GM18868 (cell line): ENCODE measurements at regions not wholly inside any gene's neighbourhood (a gene's known extent, or its start where the extent isn't known, plus 50 kb on each side); places are given as distances from the start of the nearest gene placed in this dataset.

Experiments used
- ATAC-seq: cut with Tn5 transposase; IDR thresholded peaks from one replicate; pipeline ENCODE4 v1.9.1; 2021; ENCODE audit warnings: mild to moderate bottlenecking, moderate library complexity; ENCODE audit not compliant: unreplicated experiment

DNA sequence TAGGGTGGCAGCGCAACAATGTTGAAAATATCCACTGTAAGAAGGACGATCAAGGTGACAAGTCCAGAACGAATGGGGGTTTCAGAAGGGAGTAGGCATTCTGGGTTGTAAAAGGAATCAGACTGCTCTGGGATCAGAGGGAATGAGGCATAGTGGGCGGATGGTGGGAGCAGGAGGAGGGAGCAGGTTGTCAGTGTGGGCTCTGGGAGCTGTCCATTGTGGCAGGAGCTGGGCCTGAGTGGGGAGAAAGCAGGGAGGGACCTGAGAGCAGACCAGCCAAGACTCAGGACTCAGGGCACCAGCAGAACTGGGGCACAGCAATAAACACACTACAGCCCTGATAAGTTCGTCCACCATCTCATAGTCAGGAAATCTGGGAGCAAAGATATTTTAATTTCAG, 292.6 kb upstream of the MKI67 start:
- no peak for ATAC-seq

DNA sequence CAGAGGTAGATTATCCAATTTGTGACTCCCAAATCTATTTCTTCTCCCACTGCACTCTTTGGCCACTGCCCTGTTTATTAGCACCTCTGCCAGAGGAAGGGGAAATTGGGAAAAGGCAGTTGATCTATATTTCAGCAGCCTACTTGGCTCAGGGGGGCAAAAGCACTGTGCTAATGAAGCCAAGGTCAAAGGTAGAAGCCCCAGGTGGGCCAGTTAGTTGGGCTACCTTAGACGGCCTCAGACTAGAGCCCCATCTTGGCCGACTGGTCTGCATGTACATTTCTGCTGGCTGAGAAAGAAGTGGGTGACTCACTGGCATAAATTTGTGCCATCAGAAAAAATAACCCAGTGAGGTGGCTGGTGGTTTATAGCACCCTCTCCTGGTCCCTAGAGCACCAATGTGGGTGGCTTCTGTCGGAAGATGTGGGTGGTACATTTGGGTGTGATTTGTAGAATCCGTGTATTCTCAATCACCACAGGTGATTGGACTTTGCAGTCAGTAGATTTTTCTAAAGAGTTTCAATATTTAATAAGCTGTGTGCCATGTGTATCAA, 293.3 kb upstream of the MKI67 start:
- ATAC-seq: no peak

DNA sequence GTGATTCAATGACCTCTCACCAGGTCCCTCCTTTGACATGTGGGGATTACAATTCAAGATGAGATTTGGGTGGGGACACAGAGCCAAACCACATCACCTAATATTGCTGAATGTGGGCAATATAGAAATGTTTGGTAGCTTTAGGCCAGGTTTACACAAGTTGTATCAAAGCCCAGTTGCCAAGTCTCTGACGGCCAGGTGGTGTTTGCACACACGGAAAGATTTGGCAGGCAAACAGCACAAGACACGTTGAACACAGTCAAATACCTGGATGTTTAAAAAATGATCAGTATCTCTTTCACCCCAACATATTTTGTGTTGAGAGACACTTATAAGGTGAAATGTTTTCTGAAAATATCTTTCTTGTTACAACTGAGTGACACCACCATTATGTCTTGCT, 294.4 kb upstream of the MKI67 start:
- no peak for ATAC-seq

DNA sequence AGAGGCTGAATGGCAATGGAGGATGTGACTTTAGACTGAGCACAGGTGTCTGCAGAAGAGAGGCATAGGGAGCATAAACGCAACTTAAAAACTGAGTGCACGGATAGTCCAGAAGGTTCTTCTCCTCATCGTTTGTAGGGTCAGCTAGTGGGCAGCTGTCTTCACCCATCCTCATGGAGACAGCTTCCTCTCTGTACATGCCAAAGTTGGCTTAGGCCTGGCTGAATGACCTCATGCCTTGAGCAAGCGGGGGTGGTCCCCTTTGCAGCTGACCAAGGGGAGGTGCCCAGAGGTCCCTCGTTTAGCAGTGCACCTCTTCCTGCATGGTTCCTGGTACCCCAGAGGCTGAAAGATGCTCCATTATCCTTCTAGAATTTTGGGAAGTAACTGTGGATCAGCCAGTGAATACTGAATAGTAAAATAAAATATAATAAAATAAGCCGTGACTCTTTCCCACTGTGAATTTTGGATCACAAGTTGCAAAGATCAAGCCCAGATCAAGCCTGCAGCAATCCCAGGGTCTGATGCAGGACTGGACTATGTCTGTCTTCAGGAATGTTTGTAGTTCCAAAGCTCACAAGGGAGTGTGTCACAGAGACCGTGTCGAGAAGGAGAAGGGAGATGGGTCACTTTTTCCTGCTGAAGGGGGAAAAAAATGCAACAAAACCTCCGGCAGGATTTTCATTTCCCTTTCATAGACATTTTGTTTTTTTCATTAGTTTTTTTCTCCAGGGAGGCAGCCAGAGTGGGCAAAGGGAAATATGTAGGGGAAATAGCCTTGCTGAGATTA, 295.3 kb upstream of the MKI67 start:
- no peak for ATAC-seq

DNA sequence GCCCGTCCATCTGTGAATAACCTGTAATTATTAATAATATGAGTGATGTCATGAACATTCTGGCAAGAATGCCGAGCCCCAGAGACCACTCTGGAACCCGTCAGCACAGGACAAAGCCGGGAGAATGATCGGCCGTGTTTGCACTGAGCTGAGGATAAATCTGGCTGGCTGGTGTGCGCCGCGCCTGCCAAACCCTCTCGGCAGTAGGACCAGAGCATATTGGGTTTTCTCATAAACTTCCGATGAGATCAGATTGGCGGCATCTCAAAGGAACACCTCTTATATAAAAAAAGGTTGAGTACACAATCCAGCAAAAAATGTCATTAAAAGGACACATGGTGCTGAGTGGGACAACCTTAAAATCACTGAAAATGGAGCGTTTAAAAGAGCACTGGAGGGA, 296.0 kb upstream of the MKI67 start:
- no peak for ATAC-seq

DNA sequence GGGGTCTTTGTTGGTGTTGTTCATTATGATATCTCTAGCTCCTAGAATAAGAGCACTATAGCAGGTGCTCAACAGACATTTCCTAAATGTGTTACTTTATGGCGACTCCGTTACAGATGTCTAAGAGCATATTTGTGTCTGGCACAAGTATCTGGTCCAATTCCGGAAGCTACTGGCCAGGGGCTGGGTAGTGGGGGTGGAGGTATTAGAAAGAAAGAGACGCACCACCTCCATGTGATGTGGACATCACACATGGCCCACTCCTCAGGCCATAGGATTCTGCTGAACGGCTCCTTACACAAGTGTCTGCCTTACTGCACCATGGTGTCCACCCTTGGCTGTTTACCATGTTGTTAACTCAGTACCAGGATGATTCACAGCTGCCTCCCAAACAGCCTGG, 296.8 kb upstream of the MKI67 start:
- ATAC-seq: no peak

DNA sequence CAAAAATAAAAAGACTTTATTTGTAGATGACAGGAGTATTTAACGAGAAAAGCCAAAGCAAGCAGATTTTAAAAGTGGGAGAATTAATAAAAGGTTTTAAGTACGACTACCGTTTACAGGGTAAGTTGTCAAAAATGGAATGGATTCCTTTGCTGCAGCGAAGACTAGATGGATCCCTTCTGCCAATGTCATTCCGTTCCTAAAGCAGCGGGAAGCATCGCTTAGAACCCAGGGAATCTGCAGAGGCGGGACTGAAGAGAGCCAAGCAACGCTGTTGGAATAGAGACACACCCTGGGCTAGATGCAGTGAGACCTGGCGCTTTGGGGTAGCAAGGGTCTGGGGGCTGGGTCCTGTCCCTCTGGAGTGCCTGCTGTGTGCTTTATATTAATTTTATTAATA, 303.1 kb upstream of the MKI67 start:
- ATAC-seq: no peak

DNA sequence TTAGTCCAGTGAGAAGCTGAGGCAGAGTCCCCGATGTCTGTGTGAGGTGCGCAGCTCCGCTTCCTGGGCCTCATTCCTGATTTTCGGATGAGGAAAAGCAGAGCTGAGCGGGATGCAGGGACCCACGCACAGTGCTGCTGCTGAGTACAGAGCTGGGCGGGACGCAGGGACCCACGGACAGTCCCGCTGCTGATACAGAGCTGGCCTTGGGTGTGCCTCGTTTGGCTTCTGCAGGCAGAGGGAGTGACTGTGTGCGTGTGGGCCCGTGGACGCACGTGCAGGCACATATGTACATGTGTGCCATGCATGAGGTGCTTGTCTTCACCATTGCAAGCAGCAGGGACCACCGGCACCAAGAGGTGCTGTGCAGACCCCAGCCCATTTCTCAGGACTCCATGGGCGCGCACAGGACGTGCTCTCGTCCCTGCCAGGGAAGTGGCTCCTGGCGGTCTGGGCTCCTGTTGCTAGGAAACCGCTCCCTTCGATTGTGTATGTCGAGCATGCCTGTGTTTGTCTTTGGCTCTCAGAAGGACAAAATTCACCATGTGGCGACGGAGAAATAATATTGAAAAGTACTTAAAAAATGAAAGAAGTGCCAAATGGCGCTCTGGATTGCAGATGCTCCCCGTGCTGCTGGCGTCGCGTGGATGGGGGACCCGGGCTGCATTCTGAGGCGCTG, 303.8 kb upstream of the MKI67 start:
- no peak for ATAC-seq

DNA sequence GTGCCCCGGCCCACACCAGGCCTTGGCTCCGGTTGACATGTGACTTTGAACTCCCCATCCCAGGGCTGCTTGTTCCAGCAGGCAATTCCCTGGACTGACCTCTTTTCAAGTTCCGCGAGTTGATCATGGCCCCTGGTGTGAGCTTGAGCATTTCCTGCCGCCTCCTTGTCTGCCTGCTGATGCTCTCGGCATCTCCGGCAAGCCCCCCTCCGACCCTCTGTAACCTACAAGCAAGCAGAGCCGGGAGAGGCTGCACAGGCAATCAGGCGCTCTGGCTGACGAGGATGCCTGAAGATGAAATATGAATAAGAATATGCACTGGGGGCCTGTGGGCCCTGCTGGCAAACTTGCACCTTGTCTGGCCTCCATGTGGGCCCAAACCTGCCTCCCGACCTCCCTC, 304.9 kb upstream of the MKI67 start:
- no peak for ATAC-seq

DNA sequence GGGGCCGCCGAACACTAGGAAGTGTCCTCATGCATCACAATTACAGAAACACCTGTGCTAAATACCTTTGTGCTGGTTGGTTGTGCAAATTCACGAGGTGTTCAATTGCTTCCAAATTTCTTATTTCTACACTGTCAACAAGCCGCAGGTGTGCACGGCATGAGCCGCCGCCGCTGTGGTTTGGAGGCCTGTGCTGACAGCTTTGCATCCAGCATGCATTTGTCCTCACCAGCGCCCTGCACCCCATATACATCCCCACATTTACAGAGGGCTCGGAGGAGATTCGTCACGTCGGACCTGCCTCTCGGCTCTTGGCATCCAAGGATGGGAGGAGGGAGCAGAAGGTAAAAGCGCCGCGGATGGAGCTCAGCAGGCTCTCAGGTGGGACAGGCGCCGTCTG, 305.3 kb upstream of the MKI67 start:
- no peak for ATAC-seq

DNA sequence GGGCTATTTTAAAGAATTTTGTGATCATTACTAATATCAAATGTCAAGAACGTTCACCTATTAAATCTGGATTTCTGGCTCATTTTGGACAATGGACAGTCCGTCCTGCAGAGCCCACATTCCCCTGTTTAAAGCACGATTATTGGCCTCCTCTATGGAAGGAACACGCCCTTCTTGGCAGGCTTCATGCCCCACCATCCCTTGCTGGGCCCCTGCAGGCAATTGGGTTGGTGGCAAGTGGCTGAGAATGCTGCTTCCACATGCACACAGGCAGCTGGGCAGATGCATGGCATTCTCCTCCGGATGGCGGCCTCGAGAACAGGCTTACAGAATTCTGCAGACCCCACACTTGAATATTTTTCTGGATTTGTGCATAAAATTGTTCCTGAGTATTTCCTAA, 305.8 kb upstream of the MKI67 start:
- no peak for ATAC-seq

DNA sequence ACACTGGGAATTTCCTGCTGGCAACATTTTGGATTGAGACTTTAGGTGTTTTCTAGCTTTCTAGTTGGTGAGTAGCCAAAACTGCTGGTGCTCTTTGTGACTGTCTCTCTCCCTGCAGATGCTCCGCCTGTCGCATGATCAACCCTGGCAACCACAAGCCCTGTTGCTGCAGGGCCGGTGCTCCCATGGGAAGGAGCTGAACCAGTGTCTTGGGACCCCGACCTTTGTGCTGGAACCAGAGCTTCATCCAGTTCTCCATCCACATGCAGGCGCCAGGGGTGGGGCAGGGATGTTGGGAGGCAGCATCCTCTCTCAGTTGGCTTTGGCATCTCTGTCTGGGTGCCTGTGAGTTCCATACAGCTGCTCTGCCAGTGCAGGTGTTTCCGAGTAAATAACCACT, 306.2 kb upstream of the MKI67 start:
- ATAC-seq: no peak

DNA sequence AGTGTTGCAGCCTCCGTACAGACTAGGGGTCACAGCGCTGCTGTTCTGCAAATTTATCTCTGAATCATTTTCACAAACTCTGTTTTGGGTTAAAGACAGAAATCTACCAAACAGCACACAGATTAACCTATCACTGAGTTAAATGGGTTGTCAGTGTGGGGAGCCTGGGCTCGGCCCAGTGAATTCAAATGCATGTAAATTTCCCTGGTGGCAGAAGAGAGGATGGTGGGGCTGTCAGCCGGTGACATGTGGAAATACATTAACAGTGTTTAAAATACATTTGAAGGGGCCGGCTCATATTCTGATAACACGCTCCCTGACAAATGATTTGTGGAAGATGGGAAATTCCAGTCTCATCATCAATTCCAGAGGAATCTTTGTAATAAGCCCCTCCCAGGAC, 309.6 kb upstream of the MKI67 start:
- ATAC-seq: no peak

DNA sequence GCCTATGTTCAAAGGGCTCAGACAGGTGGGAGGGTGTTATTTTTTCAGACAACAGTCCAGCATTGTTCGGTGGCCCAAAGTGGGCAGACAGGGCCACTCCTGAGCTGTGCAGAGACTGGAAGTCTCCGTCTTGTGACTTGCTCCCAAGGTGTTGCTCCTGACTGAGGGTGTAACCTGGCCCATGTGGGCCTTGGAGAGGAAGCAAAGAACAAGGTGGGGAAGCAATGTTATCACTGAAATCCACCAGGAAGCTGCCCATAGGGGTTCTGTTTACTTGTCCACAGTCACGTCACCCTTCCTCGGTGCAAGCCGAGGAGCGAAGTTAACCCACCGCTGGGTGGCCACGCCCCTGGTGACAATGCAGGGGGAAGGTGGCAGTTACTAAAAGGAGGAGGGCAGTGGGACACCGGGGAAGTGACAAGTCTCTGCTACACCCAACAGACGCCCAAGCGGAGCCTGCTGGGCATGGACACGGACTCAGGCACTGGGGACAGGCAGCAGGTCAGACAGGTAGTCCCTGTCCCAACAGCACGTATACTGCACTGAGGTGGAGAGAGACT, 311.6 kb upstream of the MKI67 start:
- no peak for ATAC-seq

DNA sequence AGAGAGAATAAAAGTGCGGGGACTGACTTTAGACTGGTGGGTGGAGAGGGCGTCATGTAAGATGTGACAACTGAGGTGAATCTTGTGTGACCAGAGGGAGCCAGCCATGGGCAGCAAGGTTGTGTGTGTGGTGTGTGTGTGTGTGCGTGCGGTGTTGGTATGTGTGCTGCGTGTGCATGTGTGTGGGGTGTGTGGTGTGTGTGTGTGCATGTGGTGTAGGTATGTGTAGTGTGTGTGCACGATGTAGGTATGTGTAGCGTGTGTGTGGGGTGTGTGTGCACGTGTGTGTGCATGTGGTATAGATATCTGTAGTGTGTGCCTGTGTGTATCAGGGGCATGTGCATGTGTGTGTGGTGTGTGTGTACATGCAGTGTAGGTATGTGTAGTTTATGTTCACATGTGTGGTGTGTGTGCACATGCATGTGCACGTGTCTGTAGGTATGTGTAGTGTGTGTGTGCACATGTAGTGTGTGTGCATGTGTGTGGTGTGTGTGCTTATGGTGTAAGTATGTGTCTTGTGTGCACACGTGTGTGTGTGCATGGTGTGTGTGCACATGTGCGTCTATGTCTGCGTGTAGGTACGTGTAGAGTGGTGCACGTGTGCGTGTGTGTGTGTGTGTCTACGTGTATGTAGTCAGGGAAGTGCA, 312.3 kb upstream of the MKI67 start:
- no peak for ATAC-seq

DNA sequence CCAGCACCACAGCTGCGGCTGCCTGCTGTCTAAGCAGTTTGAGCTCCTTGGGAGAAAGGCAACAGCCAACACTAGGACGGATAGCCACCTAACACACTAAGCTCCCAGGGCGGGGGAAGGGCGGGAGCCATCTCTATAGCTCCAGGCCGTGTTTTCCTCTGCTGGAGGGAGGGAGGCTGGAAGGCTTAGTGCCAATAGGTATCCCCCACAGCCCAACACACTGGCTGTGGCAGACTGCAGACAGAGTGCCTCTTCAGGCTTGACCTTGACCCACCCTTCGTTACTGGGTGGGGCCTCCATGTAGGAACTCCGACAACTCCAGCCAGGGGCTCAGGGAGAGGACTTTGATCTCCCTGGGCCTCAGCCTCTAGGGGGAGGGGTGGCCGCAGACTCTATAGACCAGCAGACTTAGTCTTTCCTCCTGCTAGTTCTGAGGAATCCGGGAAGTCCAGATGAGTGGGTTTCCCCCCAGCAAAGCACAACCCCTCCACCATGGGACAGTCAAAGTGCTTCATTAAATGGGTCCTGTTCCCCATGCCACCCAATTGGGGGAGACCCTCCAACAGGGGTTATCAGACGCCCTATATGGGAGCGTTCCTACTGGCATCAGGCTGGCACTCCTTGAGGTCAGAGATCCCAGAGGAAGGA, 314.4 kb upstream of the MKI67 start:
- no peak for ATAC-seq

DNA sequence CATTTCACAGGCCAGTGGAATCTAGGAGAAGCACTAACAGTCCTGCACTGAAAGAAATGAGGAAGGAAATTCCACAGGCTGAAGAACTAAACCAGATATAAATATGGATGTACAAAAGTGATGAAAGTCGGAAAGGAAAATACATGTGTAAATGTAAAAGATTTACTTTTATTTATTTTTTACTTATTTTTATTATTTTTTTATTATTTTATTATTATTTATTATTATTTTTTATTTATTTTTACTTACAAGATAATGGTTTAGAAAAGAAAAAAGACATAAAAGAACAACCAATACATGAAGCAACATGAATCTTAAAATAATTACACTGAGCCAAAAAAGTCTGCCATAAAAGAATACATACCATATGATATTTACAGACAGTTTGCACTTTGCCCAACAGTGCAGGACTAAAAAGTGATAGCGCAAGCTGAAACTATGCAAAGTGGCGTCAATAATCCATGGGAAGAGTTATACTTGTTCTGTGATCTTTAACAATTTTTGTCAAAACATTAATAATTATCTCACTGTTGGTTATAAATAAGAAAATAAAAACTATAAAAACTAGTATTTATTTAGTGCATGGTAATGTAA, 317.8 kb upstream of the MKI67 start:
- no peak for ATAC-seq

DNA sequence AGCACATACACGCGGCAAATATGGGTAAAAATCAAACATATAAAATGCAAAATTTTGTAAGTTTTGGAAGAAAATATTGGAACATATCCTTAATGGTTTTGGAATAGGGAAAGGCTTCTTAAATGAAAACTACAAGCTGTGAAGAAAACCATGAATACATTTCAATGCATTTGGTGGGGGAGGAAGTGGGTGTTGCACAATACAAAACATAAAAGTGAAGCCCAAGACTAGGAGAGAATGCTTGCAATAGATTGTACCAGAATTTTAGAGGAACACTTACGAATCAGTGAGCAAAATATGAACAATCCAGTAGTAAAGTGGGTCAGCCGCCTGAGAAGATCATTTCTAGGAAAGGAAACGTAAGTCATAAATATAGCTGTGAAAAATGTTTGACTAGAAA, 322.6 kb upstream of the MKI67 start:
- no peak for ATAC-seq

DNA sequence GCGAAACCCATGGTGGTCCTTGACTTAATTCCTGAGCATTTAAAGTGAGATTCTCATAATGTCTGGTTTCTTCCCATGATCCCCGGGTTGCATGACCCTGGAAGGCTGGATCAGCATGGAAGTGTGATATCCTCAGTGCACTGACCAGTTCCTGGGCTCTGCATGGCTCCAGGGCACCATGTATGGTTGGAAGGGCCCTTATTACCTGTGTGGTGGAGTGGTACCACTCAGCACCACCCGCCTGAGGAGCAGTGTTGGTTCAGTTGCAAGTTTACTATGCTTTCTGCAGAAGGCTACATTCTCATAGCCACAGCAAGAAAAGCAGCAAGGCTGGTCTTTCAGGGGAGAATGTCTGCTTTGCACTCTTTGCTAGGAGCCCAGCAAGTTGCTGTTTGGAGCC, 325.7 kb upstream of the MKI67 start:
- ATAC-seq: no peak

DNA sequence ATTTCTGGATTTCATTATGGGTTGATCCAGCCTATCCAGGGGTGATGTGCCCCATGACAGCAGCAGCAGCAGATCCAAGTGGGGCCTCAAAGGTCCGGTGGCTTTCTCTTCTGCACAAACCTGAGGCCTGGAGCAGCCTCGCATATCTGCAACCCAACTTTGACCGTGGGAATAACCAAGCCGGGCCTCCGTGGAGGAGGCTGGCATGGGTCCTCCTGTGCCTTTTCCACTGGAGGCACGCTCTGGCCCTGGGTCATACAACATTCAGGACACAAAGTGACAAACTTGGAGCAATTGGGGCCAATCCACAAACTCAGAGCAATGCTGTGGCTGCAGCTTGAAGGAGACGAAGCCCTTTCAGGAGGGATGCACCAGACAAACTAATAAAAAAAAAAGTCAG, 330.0 kb upstream of the MKI67 start:
- no peak for ATAC-seq

DNA sequence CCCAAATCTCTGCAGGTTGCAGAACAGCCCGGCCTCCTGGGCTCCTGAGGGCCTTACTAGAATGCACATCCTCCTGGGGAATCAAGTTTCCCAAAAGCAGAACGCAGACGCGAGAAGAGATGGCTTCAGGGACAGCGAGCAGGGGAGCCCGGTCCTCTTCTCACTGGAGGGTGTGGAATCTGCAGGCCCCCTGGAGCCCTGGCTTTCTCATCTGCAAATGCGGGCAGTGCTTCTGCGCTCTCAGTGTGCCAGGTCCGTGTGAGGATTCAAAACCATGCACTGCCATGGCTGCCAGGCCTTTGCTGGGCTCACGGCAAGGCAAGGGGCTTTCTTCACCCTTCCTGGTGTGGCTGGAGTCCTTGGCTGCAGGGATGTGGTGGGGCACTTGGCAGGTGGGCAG, 330.9 kb upstream of the MKI67 start:
- ATAC-seq: no peak
